ENCODE measurements at regions not wholly inside any gene's neighbourhood (a gene's known extent, or its start where the extent isn't known, plus 50 kb on each side); places are given as distances from the start of the nearest gene placed in this dataset.

DNA sequence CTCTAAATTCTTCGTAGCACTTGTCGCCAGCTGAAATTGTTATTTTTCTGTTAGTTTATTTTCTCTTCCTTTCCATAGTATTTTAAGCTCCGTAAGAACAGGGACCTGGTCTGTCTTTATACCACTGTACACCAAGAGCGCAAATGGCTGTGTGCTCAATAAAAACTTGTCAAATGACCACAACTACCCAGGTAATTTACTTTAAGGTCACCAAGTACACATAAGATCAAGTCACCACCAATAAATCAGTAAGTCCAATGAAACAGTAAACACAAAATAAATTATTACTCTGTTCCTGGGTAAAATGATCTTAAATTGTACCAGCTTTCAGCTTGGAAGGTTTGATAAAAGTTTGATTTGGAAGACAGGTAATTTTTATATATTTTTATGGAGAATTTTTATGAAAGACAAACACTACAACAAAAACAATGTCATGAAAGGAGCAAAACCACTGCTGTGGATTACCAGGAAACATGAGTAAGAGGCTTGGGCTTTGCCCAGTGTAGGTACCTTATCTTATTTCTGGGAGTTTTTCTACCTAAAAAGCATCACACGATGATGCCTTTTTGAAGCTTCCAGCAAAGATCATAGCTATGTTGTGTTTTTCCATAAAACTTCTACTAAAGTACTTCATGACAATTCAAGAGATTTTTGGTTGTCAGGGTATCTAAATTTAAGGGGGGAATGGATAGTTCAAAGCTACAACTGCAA is 406.8 kb downstream of the SHQ1 start:
- H3K18ac ChIP-seq (ENCODE audit: low read depth, low read length): no peak overlapping the region
- H4K8ac ChIP-seq (ENCODE audit: low read depth in 2 of 2, low read length in 2 of 2): no peak overlapping the region
- H2AK9ac ChIP-seq (replicated peaks; ENCODE audit: low read depth, low read length, poor library complexity): no peak overlapping the region
- peaks cover 86% of the 10 kb centered on the region for H4K20me1 ChIP-seq (ENCODE audit: insufficient read depth, low read length)
- H3K4ac ChIP-seq (ENCODE audit: low read depth, low read length): no peak overlapping the region
- TF ChIP-seq CEBPB (IDR thresholded peaks at IDR 0.05; ENCODE audit: low read depth, low read length) (no peak), BHLHE40 (IDR thresholded peaks at IDR 0.05; ENCODE audit: low read depth, low read length) (no peak), FOS (IDR thresholded peaks at IDR 0.05; ENCODE audit: low read depth, low read length) (no peak), MAZ (IDR thresholded peaks at IDR 0.05; ENCODE audit: borderline replicate concordance, low read depth, low read length) (no peak), RCOR1 (IDR thresholded peaks at IDR 0.05; ENCODE audit: insufficient replicate concordance, low read length) (no peak), MAFK (IDR thresholded peaks at IDR 0.05; ENCODE audit: low read depth, low read length) (no peak), NFE2L2 (IDR thresholded peaks at IDR 0.05; ENCODE audit: low read depth, low read length) (no peak), MXI1 (IDR thresholded peaks at IDR 0.05; ENCODE audit: borderline replicate concordance, low read depth, low read length) (no peak), SMC3 (IDR thresholded peaks at IDR 0.05; ENCODE audit: low read depth, low read length) (no peak), RAD21 (IDR thresholded peaks at IDR 0.05; ENCODE audit: low read length) (no peak), RFX5 (IDR thresholded peaks at IDR 0.05; ENCODE audit: low read depth, low read length) (no peak)
- TF ChIP-seq, protein P1, sequence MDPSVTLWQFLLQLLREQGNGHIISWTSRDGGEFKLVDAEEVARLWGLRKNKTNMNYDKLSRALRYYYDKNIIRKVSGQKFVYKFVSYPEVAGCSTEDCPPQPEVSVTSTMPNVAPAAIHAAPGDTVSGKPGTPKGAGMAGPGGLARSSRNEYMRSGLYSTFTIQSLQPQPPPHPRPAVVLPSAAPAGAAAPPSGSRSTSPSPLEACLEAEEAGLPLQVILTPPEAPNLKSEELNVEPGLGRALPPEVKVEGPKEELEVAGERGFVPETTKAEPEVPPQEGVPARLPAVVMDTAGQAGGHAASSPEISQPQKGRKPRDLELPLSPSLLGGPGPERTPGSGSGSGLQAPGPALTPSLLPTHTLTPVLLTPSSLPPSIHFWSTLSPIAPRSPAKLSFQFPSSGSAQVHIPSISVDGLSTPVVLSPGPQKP (IDR thresholded peaks at IDR 0.05; ENCODE audit: borderline replicate concordance, low read depth, low read length): no peak
- TF ChIP-seq, protein P2, sequence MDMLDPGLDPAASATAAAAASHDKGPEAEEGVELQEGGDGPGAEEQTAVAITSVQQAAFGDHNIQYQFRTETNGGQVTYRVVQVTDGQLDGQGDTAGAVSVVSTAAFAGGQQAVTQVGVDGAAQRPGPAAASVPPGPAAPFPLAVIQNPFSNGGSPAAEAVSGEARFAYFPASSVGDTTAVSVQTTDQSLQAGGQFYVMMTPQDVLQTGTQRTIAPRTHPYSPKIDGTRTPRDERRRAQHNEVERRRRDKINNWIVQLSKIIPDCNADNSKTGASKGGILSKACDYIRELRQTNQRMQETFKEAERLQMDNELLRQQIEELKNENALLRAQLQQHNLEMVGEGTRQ (IDR thresholded peaks at IDR 0.05; ENCODE audit: low read depth, low read length): no peak
- TF ChIP-seq, protein P3, sequence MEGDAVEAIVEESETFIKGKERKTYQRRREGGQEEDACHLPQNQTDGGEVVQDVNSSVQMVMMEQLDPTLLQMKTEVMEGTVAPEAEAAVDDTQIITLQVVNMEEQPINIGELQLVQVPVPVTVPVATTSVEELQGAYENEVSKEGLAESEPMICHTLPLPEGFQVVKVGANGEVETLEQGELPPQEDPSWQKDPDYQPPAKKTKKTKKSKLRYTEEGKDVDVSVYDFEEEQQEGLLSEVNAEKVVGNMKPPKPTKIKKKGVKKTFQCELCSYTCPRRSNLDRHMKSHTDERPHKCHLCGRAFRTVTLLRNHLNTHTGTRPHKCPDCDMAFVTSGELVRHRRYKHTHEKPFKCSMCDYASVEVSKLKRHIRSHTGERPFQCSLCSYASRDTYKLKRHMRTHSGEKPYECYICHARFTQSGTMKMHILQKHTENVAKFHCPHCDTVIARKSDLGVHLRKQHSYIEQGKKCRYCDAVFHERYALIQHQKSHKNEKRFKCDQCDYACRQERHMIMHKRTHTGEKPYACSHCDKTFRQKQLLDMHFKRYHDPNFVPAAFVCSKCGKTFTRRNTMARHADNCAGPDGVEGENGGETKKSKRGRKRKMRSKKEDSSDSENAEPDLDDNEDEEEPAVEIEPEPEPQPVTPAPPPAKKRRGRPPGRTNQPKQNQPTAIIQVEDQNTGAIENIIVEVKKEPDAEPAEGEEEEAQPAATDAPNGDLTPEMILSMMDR (conservative IDR thresholded peaks at IDR 0.05; ENCODE audit: low read depth, low read length): no peak
- no peaks in the 10 kb centered on the region for H3K27me3 ChIP-seq (ENCODE audit: control insufficient read depth, insufficient read depth, low read length)
- no peak overlapping the region for H4K5ac ChIP-seq (ENCODE audit: low read depth, low read length)
- ATAC-seq (ENCODE audit: low read depth): no peak
- no peaks in the 10 kb centered on the region for H3K4me1 ChIP-seq (ENCODE audit: control insufficient read depth, insufficient read depth, low read length)
- no peak overlapping the region for H3K14ac ChIP-seq (replicated peaks; ENCODE audit: low read depth, low read length)
- BruUV-seq (replicated peaks): no TSS peak
- WGBS, 2 experiments (ENCODE audit: extremely low coverage in 2 of 2, insufficient read length in 1 of 2): no CpG with 5 or more reads among the region's 5 CpGs
- no peak overlapping the region for H4K91ac ChIP-seq (ENCODE audit: insufficient read depth, low read depth, low read length)
- no peak overlapping the region for H2AK5ac ChIP-seq (ENCODE audit: low read depth, low read length)
- no peak overlapping the region for H3K4me2 ChIP-seq (ENCODE audit: low read depth, low read length)
- no peak overlapping the region for H3K23ac ChIP-seq (ENCODE audit: low read depth, low read length)
- ChIA-PET POLR2A (ENCODE audit: unreplicated experiment) (no interaction called here), CTCF (interaction anchor here (0.5 to 0.9 kb wide), 2 partner anchors 8 to 257 kb away, joined by 3 read pairs; no protein-coding TSS in a partner anchor)
- no peak overlapping the region for H3K9ac ChIP-seq (ENCODE audit: low read depth, low read length)
- H3K27ac ChIP-seq (ENCODE audit: insufficient read depth, low read length): no peak overlapping the region
- H2BK15ac ChIP-seq (ENCODE audit: low read depth, low read length): no peak overlapping the region
- no peak overlapping the region for H2BK5ac ChIP-seq (ENCODE audit: low read depth, low read length, poor library complexity, severe bottlenecking)
- DNase-seq: peak; percentile 6
- no peak overlapping the region for H3K56ac ChIP-seq (ENCODE audit: extremely low read depth, insufficient read depth, low read length)
- in situ Hi-C loops (cut with MboI; ENCODE audit: low sequenced_read_pairs) (loop anchor here (25.0 kb wide), 1 partner anchor 646 kb away; no protein-coding TSS in a partner anchor), dilution Hi-C loops (cut with HindIII; ENCODE audit: low sequenced_read_pairs, unreplicated experiment) (no loop called here), intact Hi-C loops (cut with micrococcal nuclease) (loop anchor here (10.0 kb wide), 1 partner anchor 287 kb away; no protein-coding TSS in a partner anchor)
- H3K79me1 ChIP-seq (ENCODE audit: low read depth in 1 of 2, low read length in 2 of 2): peaks cover 45 to 73% of the 10 kb centered on the region in 2 experiments
- no peaks in the 10 kb centered on the region for H3K9me3 ChIP-seq (ENCODE audit: control insufficient read depth, insufficient read depth, low read length)
- no peak overlapping the region for H2AFZ ChIP-seq (replicated peaks; ENCODE audit: low read length, poor library complexity)
- H2BK20ac ChIP-seq (ENCODE audit: low read depth, low read length): no peak overlapping the region
- H3K4me3 ChIP-seq (ENCODE audit: insufficient read depth, low read depth, low read length): no peak overlapping the region
- no peaks in the 10 kb centered on the region; the same call in none of the 2 replicates for H3K9me1 ChIP-seq (ENCODE audit: insufficient read depth, low read length)
- peaks cover 3% of the 10 kb centered on the region for H3K36me3 ChIP-seq (ENCODE audit: control insufficient read depth, insufficient read depth, low read length)
- no peak overlapping the region for H2BK120ac ChIP-seq (ENCODE audit: low read depth, low read length)

Data from IMR-90 (cell line).